Hematopoietic multipotent progenitor cell treated with erythropoietin and hydrocortisone succinate and interleukin-3 and kit ligand, for 8 days (in vitro differentiated cells): ENCODE measurements at regions not wholly inside any gene's neighbourhood (a gene's known extent, or its start where the extent isn't known, plus 50 kb on each side); places are given as distances from the start of the nearest gene placed in this dataset.
"Not testable (repeated sequence)": the region's sequence is repeated elsewhere in the genome, so short reads cannot be mapped to it uniquely, and the experiment has no call there.

Experiments
- DNase-seq: peaks from one replicate; pipeline ENCODE4 v3.0.0-alpha.2; 2015

DNA sequence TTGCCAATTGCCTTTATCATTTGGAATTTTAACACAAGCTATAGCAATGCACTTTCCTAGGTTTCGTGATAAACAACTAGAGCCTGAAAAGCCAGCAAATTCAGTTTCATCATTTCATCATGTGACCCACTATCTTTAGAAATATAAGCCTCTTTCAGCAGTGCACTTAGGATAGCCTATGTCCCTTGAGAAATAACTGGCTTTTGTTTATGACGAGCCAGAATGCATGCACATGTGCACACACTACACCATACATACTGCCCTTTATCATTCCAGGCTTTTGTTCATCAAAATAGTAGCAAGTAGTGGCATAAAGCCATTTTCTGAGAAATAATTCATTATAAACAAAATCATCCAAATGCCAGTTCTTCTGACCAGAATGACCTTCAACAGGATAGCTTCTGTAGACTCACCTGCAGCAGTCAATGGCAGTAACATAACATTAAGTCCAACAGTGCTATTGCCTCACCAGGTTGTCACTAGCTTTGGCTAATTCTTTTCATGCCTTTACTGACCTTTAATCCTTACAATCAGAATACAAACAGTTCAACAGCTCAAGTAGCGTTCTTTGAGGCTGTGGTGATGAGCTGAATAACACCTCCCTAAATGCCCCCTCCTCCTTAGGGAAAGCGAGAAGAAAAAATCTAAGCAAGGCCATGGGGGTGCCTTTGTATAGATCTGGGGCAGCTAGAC, 132.3 kb upstream of the SMARCA2 start:
- no peak for DNase-seq

DNA sequence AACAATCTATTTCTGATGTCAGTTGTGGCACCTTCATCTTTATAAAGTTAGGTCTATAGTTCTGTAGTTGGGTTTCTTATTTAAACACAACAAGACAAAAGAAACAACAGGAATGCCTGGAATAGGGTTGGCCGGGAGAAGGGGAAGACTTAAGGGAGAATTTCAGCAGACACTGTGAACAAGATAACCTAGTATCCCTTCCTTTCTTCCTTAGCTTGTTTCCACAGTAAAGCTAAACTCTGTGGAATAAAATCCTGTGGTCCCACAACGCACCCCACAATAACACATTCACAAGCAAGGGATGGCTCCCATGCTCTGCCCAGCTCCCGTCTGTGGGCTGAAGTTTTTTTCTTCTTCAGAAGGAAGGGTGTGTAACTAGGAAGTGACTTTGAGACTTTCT, 124.9 kb upstream of the SMARCA2 start:
- DNase-seq, result no peak

DNA sequence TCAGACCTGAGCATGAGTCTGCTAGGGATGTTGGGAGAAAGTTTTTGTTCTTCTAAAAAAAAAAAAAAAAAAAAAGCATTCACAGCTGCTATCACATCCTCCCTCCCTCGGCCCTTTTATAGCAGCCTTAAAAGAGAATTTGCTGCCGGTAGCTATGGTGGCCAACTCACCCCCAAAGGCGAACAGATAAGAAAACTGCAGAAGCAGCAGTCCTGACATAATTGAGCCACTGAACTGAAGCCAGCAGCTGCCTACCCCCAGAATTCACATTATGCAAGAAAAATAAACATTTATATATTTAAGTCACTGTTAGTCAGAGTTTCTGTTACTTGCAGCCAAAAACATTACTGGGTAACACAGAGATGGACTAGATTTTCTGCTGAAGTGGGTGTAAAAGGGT, 124.3 kb upstream of the SMARCA2 start:
- no peak for DNase-seq

DNA sequence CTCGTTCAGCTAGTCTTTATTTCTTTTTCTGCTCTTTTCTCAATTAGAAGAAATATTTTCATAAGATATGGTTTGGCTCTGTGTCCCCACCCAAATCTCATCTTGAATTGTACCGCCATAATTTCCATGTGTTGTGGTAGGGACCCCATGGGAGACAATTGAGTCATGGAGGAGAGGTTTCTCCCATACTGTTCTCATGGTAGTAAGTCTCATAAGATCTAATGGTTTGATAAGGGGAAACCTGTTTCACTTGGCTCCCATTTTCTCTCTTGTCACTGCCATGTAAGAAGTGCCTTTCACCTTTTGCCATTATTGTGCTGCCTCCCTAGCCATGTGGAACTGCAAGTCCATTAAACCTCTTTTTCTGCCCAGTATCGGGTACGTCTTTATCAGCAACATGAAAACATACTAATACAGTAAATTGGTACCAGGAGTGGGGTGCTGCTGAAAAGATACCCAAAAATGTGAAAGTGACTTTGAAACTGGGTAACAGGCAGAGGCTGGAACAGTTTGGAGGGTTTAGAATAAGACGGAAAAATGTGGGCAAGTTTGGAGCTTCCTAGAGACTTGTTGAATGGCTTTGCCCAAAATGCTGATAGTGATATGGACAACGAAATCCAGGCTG, 112.0 kb upstream of the SMARCA2 start:
- not testable (repeated sequence) for DNase-seq

DNA sequence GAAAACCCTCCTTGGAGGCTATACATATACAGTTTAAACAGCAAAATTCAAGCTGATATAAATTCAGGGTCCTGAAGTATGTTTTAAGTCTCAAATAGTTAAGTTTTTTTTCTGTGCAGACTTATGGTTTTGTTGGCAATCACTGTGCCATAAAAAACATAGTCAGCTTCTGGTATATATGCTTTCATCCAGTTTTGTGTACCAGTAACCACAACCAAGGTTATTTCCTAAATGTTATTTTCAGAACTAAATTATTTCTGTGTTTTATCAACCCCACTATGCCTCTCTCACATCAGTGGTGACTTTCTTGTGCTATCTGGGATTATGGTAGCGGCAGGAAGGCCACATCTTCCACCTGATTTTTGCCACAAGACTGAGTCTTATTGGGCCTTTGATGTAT, 107.7 kb upstream of the SMARCA2 start:
- DNase-seq, result no peak

DNA sequence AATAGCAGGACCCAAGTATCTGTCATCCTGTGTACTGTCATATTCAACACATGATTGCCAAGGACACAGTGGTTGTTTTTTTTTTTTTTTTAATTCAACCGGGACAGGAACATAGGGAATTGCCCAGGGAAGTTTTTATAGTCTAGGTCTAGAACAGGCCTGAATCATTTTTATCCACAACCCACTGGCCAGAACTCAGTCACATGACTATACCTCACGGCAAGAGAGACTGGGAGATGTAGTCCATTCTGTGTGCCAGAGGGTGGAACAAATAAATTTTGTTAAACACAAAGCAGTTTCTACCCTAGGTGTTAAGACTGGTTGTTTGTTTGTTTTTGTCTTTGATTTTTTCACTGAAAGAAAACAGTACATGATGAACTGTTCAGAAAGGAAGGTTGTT, 105.8 kb upstream of the SMARCA2 start:
- DNase-seq, result no peak

DNA sequence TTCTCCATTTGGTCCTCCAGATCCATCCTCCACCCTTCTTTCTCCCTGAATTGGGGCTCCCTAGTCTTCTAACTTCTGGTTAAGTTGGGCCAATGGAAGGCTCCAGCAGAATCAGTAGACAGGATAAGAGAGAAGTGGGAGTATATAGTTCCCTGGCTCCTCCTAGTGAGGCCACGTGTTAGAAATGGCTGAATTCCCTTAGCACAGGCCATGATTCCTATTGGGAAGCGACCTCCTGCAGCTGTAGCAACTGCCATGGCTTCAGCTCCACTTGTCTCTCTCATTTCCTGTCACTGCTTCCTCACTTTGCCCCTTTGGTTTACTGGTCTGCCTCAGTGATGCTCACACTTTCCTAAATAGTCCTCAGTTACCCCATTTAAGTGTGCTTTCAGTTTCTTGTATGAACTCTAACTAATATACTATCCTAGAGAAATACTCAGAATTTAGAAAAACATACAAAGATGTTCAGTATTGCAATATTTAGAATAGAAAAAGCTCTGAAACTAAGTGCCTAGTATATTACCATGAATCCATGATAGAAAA, 104.8 kb upstream of the SMARCA2 start:
- DNase-seq, result no peak

DNA sequence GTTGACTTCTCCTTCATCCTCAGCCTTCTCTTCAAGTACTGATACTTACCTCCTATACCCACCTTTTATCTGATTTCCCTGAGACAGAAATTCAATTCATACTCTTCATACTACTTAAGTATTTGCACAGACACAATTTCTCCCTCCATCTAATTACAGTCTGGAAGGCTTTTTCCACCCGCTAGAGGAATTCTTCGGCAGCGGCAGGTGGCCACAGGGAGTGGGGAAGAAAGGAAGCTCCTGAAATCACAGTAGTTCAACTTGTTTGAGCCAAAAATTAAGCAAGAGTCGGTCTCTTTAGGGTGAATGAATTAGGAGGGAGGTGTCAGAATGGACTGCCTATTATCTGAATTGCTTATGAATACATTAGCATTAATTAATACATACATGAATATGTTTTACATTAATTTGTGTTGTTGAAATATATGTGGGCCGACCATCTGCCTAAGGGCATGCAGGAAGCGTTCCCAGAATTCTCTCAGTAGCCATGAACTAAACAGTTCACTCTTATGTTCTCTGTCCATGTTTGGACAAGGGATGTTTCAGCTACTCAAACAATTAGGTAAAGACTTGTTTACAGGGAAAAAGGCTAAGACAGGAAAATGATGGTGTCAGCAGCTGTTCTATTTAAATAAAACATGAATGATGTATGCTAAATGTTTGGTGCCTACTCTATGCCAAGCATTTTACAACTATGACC, 101.4 kb upstream of the SMARCA2 start:
- no peak for DNase-seq

DNA sequence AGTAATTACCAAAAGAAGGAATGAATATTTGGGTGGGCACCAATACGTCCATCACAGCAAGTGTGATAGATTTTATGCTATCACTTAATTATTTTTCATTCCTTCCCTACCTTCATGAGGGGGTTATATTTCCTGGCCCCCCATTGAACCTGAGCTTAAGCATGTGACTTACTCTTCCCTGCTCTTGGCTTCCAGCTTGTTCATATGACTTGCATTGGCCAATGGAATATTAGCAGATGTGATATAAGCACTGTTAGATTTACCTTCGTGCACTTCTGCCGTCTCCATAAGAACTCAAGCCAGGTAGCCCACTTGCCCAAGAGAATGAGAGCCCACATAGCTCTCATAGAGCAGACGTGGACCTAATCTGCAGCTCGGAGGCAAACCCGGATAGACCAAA, 99.1 kb upstream of the SMARCA2 start:
- no peak for DNase-seq

DNA sequence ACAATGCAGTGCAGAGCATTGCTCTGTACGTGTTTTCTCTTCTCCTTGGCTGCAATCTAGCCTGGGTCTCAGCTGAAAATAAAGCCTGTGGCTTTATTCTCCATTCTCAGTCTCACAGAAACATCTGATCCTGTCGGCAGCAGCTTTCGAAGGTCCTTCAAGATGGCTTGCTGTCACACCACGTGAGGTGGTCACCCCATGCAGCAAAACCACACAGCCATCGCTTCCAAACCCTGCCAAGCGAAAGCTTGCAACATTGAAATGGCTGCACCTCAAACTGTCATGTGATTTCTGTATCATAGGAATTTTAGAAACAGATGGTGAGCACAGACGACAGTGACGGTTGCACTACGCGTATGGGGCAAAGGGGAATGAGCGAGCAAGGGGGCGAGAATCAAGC, 98.5 kb upstream of the SMARCA2 start:
- DNase-seq, result no peak

DNA sequence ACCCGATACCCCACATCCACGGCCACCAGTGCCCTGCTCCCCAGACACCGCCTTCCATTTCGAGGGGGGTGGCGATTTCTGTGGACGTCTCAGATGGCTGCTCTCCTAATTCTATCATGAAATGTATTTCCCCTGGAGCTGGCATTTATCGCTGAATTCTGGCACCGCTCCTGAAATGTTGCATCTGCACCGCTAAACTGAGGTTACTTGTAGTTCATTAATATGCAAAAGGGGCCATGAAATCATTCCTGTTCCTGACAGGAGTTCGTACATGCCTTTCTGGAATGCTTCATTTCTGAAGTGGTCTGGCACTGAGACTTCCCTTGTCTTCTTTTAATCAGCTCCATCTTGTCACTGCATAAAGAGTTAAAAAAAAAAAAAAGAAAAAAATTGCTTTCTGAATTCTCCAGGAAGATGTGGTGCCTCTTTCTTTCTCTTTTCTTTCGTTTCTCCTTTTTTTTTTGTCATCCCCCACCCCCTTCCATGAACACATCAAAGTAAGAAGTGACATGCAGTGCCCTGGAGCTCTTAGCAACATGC, 97.7 kb upstream of the SMARCA2 start:
- no peak for DNase-seq

DNA sequence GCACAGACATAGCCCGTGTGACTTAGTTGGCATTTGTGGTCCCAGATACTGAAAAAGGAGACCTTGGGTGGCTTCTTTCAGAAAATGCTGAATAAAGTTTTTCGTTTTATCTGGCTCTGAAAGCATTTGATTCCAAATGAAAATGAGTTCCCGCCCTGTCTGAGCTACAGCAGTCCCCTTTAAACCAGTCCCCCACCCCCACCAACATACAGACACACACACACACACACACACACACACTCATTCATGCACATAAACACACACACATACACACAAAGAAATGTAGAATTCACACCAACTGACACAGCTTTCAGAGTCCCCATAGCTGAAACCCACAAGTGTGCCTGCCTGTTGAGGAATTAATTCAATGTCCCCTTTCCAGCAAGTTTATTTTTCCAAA, 97.0 kb upstream of the SMARCA2 start:
- DNase-seq, result no peak

DNA sequence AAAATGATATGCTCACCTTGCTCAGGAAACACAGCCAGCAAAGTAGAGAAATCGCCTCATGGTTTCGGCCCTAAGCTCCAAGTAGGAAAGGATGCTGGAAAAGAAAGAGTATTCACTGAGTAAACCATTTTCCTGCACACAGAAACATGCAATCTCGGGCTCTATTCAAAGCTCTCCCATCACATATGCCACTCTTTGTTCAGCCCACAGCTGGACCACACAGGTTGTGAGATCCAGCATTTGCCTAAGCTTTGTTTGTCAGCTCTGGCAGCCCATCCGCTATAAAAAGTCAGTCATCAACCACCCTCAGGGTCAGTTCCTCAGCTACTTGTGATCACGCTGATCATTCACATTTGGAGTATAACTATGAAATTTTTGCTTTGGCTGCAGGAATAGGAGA, 96.5 kb upstream of the SMARCA2 start:
- DNase-seq, result no peak

DNA sequence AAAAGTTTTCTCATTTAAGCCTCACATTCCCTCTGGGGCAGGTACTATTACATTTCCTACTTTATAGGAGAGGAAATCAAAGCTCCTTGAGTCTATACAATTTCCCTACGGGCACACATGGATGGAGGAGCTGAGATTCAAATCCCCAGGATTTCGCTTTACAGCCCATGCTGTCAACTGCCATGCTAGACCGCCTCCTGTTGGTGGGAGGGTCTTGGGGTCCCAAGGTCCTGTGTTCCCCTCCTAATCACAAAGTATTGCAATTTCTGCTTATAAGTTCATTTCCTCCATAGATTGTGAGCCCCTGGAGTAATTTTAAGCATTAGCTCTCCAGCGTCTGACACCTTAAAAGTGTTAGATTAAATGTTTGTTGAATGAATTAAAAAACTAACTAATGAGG, 95.9 kb upstream of the SMARCA2 start:
- DNase-seq, result no peak

DNA sequence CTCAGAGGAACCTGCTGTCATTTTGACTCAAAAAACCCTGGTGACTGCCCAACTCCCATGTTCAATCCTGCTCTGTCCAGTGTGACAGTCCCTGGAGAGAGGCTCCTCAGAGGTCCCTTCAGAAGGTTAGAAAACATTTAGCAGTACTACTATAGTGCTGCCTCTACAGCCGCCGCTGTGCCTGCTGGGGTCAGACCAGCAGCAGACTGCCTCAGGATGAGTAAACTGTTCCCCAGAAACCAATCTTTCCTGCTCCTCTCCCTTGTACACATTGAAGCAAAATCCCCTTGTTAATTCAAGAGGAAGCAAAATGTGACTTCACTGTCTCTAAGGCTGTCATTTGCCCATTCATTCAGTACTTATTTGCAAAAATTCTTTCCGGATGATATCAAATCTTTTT, 94.8 kb upstream of the SMARCA2 start:
- no peak for DNase-seq

DNA sequence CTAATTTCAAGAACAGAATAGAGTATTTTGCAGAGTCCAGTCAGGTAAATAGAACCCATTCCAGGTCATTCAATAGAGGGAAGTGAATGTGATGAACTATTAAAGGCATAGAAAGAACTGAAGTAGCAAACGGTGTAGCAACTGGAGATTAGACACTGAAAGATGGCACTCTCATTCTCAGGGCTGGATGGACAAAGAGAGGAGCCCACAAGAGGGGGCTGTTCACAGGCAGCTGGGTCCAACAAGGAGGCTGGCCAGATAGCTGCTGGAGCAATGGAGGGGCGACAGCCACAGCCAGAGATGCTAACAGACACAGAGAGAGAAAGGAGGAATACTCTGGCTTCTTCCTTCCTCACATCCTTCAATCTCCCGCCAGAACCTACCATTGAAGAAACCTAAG, 93.1 kb upstream of the SMARCA2 start:
- peak; percentile 2 for DNase-seq

DNA sequence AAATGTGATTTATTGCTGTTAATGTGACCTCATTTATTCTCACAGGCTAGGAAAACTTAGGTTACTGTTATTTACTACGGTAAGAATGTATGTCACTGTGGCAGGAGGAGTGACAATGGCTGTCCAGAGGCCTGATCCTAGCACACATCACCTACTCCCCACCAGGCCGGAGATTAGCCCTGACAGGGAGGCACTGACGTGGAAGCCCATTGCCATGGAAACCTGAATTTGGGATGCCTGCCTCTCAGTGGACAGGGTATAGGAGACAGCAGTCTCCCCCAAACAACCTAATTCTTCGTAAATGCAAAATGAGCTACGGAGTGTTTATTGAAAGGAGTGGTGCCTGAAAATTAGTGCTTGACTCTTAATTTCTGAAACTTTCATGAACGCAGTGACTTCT, 87.6 kb upstream of the SMARCA2 start:
- no peak for DNase-seq

DNA sequence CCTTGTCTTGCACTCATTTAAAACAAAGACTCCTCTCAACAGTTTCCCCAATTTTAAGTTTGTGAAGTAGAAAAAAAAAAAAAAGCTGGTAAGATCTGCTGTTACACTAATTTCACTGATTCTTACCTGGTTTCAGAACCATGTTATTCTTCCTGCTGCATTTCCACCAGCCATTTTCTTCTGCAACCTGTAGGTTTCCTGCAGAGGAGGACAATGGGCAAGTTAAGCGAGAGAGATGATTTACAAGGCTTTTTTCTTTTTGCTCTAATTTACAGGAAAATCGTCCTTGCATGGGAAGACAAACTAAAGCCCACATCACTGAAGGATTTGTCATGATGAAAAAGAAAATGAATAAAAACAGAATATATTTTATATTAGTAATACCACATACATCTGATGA, 86.0 kb upstream of the SMARCA2 start:
- no peak for DNase-seq

DNA sequence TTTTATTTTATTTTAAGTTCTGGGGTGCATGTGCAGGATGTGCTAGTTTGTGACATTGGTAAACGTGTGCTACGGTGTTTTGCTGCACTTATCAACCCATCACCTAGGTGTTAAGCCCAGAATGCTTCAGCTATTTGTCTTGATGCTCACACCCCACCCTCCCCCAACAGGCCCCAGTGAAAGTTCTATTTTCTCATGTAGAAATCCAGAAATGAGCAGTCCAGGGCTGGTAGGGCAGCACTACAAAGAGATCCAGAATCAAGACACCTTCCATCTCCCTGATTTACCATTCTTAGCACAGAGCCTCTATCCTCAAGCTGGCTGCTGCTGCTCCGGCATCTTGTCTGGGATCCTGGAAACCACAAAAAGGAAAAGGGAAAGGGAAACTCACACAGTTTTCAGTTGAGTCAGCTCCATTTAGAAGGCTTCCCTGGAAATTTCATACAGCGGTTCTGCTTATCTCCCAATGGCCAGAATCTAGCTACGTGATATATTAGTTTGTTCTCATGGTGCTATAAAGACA, 85.4 kb upstream of the SMARCA2 start:
- no peak for DNase-seq

DNA sequence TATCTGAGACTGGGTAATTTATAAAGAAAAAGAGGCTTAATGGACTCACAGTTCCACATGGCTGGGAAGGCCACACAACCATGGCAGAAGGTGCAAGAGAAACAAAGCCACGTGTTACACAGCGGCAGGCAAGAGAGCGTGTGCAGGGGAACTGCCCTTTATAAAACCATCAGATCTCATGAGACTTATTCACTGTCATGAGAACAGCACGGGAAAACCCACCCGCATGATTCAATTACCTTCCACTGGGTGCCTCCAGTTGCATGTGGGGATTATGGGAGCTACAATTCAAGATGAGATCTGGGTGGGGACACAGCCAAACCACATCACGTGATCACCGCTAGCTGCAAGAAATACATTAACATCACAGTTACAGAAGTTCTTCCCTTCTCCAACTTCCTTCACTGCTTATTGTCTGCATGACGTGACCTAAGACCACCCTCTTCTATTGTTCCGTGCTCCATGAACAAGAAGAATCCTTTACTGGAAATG, 84.9 kb upstream of the SMARCA2 start:
- peak; percentile 2 for DNase-seq

DNA sequence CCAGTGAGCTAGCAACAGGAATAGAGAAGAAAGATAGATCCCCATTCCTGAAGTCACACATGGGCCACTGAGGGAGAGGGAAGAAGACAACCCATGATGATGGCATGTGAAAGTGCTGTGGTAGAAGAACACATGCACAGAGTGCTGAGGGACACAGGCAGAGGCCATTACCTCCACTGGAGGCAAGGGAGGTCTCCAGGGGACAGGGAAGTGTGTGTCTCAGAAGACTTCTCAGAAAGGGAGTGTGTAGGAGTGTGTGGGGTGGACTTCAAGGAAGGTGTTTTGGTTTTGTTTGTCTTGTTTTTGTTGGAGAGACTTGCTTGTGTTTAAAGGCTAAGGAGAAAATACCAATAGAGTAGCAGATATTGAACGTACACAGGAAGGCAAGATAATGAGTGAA, 77.0 kb upstream of the SMARCA2 start:
- DNase-seq, result no peak

DNA sequence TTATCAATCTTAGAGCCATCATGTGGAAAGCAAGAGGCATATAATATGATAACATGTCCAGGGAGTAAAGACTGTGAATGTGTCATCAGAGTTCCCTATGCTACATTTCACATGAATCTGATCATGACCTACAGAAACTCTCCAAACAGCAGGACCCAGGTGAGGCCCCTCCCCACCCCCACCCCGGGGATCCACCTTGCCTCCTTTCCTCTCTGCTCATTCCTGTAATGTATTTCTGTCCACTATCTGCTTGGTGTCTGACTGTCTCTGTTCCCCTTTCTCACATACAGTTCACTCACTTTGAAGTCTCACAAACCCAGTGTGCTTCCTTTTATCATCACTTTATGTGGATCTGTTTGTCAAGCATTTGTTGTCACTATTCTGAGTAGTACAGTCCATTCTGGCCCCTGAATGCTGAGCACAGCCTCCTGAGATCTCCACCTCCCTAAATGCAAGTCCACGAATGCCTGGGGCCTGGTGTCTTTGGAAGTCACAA, 76.4 kb upstream of the SMARCA2 start:
- no peak for DNase-seq

DNA sequence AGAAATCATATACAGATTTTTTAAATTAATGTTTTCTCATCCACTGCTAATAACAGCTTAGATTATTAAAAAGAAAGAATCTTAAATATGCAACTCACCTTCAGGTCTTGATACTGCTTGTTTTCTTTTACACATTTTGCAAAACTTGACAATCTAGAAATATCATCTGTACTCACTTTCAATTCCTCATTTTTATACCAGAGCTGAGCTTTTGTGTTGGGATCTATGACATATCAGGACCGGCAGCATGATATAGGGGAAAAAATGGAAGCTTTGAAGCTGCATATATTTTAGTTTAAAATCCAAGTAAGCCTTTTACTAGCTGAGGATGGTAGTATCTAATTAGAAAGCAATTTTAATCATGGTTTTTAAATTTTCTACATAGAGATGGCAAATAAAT, 75.7 kb upstream of the SMARCA2 start:
- DNase-seq, result no peak
